ENCODE measurements at regions not wholly inside any gene's neighbourhood (a gene's known extent, or its start where the extent isn't known, plus 50 kb on each side); places are given as distances from the start of the nearest gene placed in this dataset.
"Not testable (repeated sequence)": the region's sequence is repeated elsewhere in the genome, so short reads cannot be mapped to it uniquely, and the experiment has no call there.

DNA sequence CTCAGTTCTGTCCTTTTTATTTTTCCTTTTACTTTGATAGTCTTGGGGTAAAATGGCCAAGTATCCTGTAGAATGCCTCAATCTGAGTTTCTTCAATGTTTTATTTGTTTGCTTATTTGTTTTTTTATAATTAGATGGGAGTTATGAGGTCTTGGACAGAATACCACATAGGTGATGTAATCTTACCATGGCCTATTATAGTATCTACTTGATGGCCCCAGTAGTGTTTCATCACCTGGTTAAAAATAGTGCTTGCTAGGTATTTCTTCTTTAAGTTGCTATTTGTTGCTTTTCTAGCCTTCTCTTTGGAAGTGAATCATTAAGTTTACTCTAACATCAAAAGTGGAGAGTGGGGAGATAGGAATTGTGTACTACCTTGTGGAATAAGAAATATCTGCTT, 1020.0 kb upstream of the KCND2 start:
- H3K27ac ChIP-seq (ENCODE audit: low read length): no peak overlapping the region
- H3K9me3 ChIP-seq (ENCODE audit: insufficient read depth, low read length): no peaks in the 10 kb centered on the region
- H3K4me2 ChIP-seq (ENCODE audit: low read length): no peak overlapping the region
- no peaks in the 10 kb centered on the region for H3K27me3 ChIP-seq (ENCODE audit: low read depth, low read length)
- no peaks in the 10 kb centered on the region for H3K36me3 ChIP-seq (replicated peaks; ENCODE audit: low read depth, low read length)
- no peaks in the 10 kb centered on the region for H3K4me1 ChIP-seq (ENCODE audit: low read length)
- H3K79me2 ChIP-seq (ENCODE audit: low read length): no peaks in the 10 kb centered on the region
- no peak overlapping the region for H2AFZ ChIP-seq (ENCODE audit: low read depth, low read length)
- no peaks in the 10 kb centered on the region for H4K20me1 ChIP-seq (ENCODE audit: insufficient read depth, low read length)
- TF ChIP-seq, protein P1, sequence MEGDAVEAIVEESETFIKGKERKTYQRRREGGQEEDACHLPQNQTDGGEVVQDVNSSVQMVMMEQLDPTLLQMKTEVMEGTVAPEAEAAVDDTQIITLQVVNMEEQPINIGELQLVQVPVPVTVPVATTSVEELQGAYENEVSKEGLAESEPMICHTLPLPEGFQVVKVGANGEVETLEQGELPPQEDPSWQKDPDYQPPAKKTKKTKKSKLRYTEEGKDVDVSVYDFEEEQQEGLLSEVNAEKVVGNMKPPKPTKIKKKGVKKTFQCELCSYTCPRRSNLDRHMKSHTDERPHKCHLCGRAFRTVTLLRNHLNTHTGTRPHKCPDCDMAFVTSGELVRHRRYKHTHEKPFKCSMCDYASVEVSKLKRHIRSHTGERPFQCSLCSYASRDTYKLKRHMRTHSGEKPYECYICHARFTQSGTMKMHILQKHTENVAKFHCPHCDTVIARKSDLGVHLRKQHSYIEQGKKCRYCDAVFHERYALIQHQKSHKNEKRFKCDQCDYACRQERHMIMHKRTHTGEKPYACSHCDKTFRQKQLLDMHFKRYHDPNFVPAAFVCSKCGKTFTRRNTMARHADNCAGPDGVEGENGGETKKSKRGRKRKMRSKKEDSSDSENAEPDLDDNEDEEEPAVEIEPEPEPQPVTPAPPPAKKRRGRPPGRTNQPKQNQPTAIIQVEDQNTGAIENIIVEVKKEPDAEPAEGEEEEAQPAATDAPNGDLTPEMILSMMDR (IDR thresholded peaks at IDR 0.05; ENCODE audit: low read depth, low read length): no peak
- TF ChIP-seq EZH2phosphoT487 (IDR thresholded peaks at IDR 0.05; ENCODE audit: low read depth): no peak
- H3K9ac ChIP-seq (ENCODE audit: low read length): no peak overlapping the region
- no peak overlapping the region for H3K4me3 ChIP-seq (ENCODE audit: low read length)

DNA sequence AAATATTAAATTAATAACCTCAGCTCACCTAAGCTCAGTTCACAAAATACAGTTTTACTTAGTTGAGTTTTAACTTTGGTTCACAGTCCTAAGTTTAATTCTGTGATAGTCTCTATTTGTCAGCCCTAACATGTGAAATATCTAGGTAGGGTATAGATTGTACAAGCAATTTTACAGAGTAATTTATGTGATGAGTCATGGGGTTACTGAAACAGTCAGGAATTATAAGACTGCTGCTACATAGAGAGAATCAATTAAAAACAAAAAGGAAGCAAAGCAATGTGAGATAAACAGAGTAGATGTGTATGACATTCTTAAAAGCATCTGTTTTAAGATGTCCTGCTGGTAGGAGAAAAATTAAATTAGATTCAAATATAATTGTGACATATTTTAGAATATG, 1018.2 kb upstream of the KCND2 start:
- TF ChIP-seq, protein P1 (IDR thresholded peaks at IDR 0.05; ENCODE audit: low read depth, low read length): no peak
- TF ChIP-seq EZH2phosphoT487 (IDR thresholded peaks at IDR 0.05; ENCODE audit: low read depth): no peak
- H3K9me3 ChIP-seq (ENCODE audit: insufficient read depth, low read length): no peaks in the 10 kb centered on the region
- H3K4me2 ChIP-seq (ENCODE audit: low read length): no peak overlapping the region
- H3K4me3 ChIP-seq (ENCODE audit: low read length): no peak overlapping the region
- H3K79me2 ChIP-seq (ENCODE audit: low read length): no peaks in the 10 kb centered on the region
- no peak overlapping the region for H2AFZ ChIP-seq (ENCODE audit: low read depth, low read length)
- no peaks in the 10 kb centered on the region for H3K27me3 ChIP-seq (ENCODE audit: low read depth, low read length)
- no peaks in the 10 kb centered on the region for H4K20me1 ChIP-seq (ENCODE audit: insufficient read depth, low read length)
- H3K4me1 ChIP-seq (ENCODE audit: low read length): no peaks in the 10 kb centered on the region
- no peak overlapping the region for H3K9ac ChIP-seq (ENCODE audit: low read length)
- H3K27ac ChIP-seq (ENCODE audit: low read length): no peak overlapping the region
- H3K36me3 ChIP-seq (replicated peaks; ENCODE audit: low read depth, low read length): no peaks in the 10 kb centered on the region

DNA sequence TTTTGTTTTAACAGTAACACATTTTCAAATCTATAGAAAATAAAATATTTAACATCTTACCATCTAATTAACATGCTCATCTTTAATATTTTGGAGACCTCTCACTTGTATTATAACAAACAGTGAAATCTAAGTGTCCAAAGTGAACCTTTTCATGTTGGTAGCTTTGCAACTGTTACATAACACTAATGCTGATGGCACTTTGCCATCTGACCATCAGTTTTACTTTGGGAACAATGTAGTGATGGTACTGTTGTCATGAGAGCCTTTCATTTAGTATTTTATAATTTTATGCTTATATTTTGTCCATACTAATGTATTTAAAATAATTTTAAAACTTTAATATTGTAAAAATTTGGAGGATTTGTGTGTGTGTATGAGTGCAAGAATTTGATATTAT, 1017.0 kb upstream of the KCND2 start:
- Histone ChIP-seq H4K20me1 (ENCODE audit: insufficient read depth, low read length) (no peaks in the 10 kb centered on the region), H3K9ac (ENCODE audit: low read length) (no peak overlapping the region), H2AFZ (ENCODE audit: low read depth, low read length) (no peak overlapping the region), H3K9me3 (ENCODE audit: insufficient read depth, low read length) (no peaks in the 10 kb centered on the region), H3K27me3 (ENCODE audit: low read depth, low read length) (no peaks in the 10 kb centered on the region), H3K4me2 (ENCODE audit: low read length) (no peak overlapping the region), H3K4me3 (ENCODE audit: low read length) (no peak overlapping the region), H3K27ac (ENCODE audit: low read length) (no peak overlapping the region), H3K36me3 (replicated peaks; ENCODE audit: low read depth, low read length) (no peaks in the 10 kb centered on the region), H3K79me2 (ENCODE audit: low read length) (no peaks in the 10 kb centered on the region), H3K4me1 (ENCODE audit: low read length) (no peaks in the 10 kb centered on the region)
- TF ChIP-seq, protein P1 (IDR thresholded peaks at IDR 0.05; ENCODE audit: low read depth, low read length): no peak
- TF ChIP-seq EZH2phosphoT487 (IDR thresholded peaks at IDR 0.05; ENCODE audit: low read depth): no peak

DNA sequence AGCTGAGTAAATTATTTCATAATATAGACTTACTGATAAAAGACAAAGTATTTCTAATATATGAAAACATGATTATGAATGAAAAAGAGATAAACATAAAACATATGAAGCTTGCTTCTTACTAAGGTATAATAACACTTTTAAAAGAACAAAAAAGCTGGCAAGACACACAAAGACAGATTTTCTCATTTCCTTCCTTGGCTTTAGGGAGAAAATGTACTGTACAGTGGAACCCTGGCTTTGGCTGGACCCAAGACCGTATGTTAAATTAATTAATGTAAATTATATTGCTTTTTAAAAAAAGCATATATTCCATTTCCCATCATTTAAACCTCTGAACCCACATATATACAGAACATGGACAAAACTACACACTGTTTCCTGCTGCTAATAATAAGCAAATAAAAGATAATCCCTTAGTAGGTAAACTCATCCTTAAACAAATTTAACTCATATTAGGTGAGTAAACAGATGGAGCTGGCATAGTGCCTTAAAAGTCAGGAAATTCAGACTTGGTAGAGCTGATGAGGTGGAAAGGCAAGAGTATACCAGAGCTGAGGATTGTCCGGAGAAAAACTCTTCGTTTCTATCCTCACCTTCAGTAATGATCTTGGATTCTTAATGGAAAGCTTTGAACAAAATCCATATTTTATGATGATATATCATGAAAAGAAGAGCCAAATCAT, 1016.4 kb upstream of the KCND2 start:
- Histone ChIP-seq H2AFZ (ENCODE audit: low read depth, low read length) (no peak overlapping the region), H3K79me2 (ENCODE audit: low read length) (no peaks in the 10 kb centered on the region), H4K20me1 (ENCODE audit: insufficient read depth, low read length) (no peaks in the 10 kb centered on the region), H3K27me3 (ENCODE audit: low read depth, low read length) (no peaks in the 10 kb centered on the region), H3K4me2 (ENCODE audit: low read length) (no peak overlapping the region), H3K4me3 (ENCODE audit: low read length) (no peak overlapping the region), H3K9ac (ENCODE audit: low read length) (no peak overlapping the region), H3K27ac (ENCODE audit: low read length) (no peak overlapping the region), H3K4me1 (ENCODE audit: low read length) (no peaks in the 10 kb centered on the region), H3K36me3 (replicated peaks; ENCODE audit: low read depth, low read length) (no peaks in the 10 kb centered on the region), H3K9me3 (ENCODE audit: insufficient read depth, low read length) (no peaks in the 10 kb centered on the region)
- no peak for TF ChIP-seq EZH2phosphoT487 (IDR thresholded peaks at IDR 0.05; ENCODE audit: low read depth)
- TF ChIP-seq, protein P1 (IDR thresholded peaks at IDR 0.05; ENCODE audit: low read depth, low read length): no peak

DNA sequence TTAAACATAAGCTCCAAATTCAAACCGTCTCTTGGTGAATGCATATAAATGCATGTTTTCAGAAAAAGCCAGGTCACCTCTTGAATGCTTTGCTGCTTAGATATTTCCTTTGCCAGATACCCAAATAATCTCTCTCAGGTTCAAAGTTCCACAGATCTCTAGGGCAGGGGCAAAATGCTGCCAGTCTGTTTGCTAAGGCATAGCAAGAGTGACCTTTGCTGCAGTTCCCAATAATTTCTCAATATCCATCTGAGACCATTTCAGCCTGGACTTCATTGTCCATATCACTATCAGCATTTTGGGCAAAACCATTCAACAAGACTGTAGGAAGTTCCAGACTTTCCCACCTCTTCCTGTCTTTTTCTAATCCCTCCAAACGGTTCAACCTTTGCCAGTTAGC, 1006.2 kb upstream of the KCND2 start:
- not testable (repeated sequence) for H3K9ac ChIP-seq (ENCODE audit: low read length); H4K20me1 ChIP-seq (ENCODE audit: insufficient read depth, low read length); H3K27me3 ChIP-seq (ENCODE audit: low read depth, low read length); H3K4me1 ChIP-seq (ENCODE audit: low read length); H2AFZ ChIP-seq (ENCODE audit: low read depth, low read length); H3K4me3 ChIP-seq (ENCODE audit: low read length); H3K4me2 ChIP-seq (ENCODE audit: low read length); H3K36me3 ChIP-seq (replicated peaks; ENCODE audit: low read depth, low read length); H3K79me2 ChIP-seq (ENCODE audit: low read length); H3K27ac ChIP-seq (ENCODE audit: low read length); H3K9me3 ChIP-seq (ENCODE audit: insufficient read depth, low read length)

Measured in OCI-LY3 (cell line).